ENCODE measurements at regions not wholly inside any gene's neighbourhood (a gene's known extent, or its start where the extent isn't known, plus 50 kb on each side); places are given as distances from the start of the nearest gene placed in this dataset.

GRCh38 chr1:13921190-13921589 lies 221.2 kb downstream of the PRDM2 start:
- H3K27ac Mint-ChIP-seq (ENCODE audit: unreplicated experiment) = no peak overlapping the region
- no peak overlapping the region for H3K4me3 Mint-ChIP-seq
- DNase-seq (ENCODE audit: low read depth, low spot score) = no peak
- H3K4me1 Mint-ChIP-seq = no peaks in the 10 kb centered on the region
- peaks cover 2% of the 10 kb centered on the region for H3K36me3 Mint-ChIP-seq (ENCODE audit: low read depth)
- TF ChIP-seq CTCF (conservative IDR thresholded peaks at IDR 0.05) = no peak
- peaks cover 25% of the 10 kb centered on the region for H3K27me3 Mint-ChIP-seq (ENCODE audit: low read depth)
- peaks cover 10% of the 10 kb centered on the region for H3K9me3 Mint-ChIP-seq

- no peak for DNase-seq (ENCODE audit: low read depth, low spot score)
- peaks cover 10% of the 10 kb centered on the region for H3K9me3 Mint-ChIP-seq
- no peak for TF ChIP-seq CTCF (conservative IDR thresholded peaks at IDR 0.05)
- peaks cover 37% of the 10 kb centered on the region for H3K27me3 Mint-ChIP-seq (ENCODE audit: low read depth)
- no peaks in the 10 kb centered on the region for H3K4me1 Mint-ChIP-seq
- H3K4me3 Mint-ChIP-seq = no peak overlapping the region
- no peak overlapping the region for H3K27ac Mint-ChIP-seq (ENCODE audit: unreplicated experiment)
- H3K36me3 Mint-ChIP-seq (ENCODE audit: low read depth) = peaks cover 2% of the 10 kb centered on the region
Observed at GRCh38 chr1:13922466-13923110, 222.6 kb downstream of the PRDM2 start.

- no peak overlapping the region for H3K4me3 Mint-ChIP-seq
- no peak for TF ChIP-seq CTCF (conservative IDR thresholded peaks at IDR 0.05)
- peaks cover 63% of the 10 kb centered on the region for H3K27me3 Mint-ChIP-seq (ENCODE audit: low read depth)
- H3K9me3 Mint-ChIP-seq = no peaks in the 10 kb centered on the region
- H3K27ac Mint-ChIP-seq (ENCODE audit: unreplicated experiment) = no peak overlapping the region
- H3K36me3 Mint-ChIP-seq (ENCODE audit: low read depth) = no peaks in the 10 kb centered on the region
- DNase-seq (ENCODE audit: low read depth, low spot score) = no peak
- peaks cover 4% of the 10 kb centered on the region for H3K4me1 Mint-ChIP-seq
Observed at GRCh38 chr1:13926556-13926955, 226.6 kb downstream of the PRDM2 start.

- H3K4me1 Mint-ChIP-seq = peaks cover 4% of the 10 kb centered on the region
- TF ChIP-seq CTCF (conservative IDR thresholded peaks at IDR 0.05) = no peak
- DNase-seq (ENCODE audit: low read depth, low spot score) = no peak
- H3K9me3 Mint-ChIP-seq = no peaks in the 10 kb centered on the region
- no peak overlapping the region for H3K4me3 Mint-ChIP-seq
- no peak overlapping the region for H3K27ac Mint-ChIP-seq (ENCODE audit: unreplicated experiment)
- peaks cover 61% of the 10 kb centered on the region for H3K27me3 Mint-ChIP-seq (ENCODE audit: low read depth)
- H3K36me3 Mint-ChIP-seq (ENCODE audit: low read depth) = no peaks in the 10 kb centered on the region
Observed at GRCh38 chr1:13927736-13928135, 227.7 kb downstream of the PRDM2 start.

GRCh38 chr1:13929313-13929712 lies 229.3 kb downstream of the PRDM2 start:
- TF ChIP-seq CTCF (conservative IDR thresholded peaks at IDR 0.05) = no peak
- peaks cover 4% of the 10 kb centered on the region for H3K4me1 Mint-ChIP-seq
- no peak for DNase-seq (ENCODE audit: low read depth, low spot score)
- H3K9me3 Mint-ChIP-seq = no peaks in the 10 kb centered on the region
- H3K27ac Mint-ChIP-seq (ENCODE audit: unreplicated experiment) = no peak overlapping the region
- peaks cover 61% of the 10 kb centered on the region for H3K27me3 Mint-ChIP-seq (ENCODE audit: low read depth)
- H3K4me3 Mint-ChIP-seq = no peak overlapping the region
- no peaks in the 10 kb centered on the region for H3K36me3 Mint-ChIP-seq (ENCODE audit: low read depth)
